Stimulated activated CD8-positive, alpha-beta memory T cell treated with anti-CD3 and anti-CD28 coated beads, Interleukin-4, amount 100 ng/mL, for 24 hours (primary cell): ENCODE measurements at regions not wholly inside any gene's neighbourhood (a gene's known extent, or its start where the extent isn't known, plus 50 kb on each side); places are given as distances from the start of the nearest gene placed in this dataset.
"Not testable (repeated sequence)": the region's sequence is repeated elsewhere in the genome, so short reads cannot be mapped to it uniquely, and the experiment has no call there.

Experiments
- DNase-seq: peaks from one replicate; pipeline ENCODE4 v3.0.0-alpha.2; 2020; ENCODE audit warnings: low read depth

DNA sequence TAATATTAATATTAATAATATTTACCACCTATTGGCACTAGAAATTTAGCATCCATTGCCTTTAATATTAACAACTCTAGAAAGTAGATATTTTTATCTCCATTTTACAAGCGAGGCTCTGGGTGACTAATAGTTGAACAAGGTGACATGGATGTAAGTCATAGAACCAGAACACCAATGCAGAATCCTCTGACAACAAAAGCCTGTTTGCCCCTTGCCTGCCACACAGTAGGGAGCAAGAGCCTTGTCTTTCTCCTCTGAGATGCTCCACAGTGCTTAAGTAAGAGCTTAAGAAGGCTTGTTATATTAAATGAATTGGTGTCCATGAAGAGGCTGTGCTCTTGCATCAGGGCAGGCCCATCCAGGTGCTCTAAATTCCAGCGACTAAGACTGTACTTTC lies 51.2 kb upstream of the LBX1 start:
- no peak for DNase-seq

DNA sequence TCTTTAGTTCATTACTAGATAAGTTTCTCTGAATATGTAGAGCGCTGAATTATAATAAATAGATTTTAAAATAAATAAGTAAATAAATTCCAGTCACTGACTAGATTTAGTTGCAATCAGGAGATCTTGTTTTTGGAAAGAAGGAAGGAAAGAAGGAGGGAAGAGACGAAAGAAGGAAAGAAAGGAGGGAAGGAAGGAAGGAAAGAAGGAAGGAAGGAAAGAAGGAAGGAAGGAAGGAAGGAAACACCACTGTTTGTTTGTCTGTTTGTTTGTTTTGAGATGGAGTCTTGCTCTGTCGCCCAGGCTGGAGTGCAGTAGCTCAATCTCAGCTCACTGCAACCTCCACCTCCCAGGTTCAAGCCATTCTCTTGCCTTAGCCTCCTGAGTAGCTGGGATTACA lies 51.7 kb upstream of the LBX1 start:
- not testable (repeated sequence) for DNase-seq

DNA sequence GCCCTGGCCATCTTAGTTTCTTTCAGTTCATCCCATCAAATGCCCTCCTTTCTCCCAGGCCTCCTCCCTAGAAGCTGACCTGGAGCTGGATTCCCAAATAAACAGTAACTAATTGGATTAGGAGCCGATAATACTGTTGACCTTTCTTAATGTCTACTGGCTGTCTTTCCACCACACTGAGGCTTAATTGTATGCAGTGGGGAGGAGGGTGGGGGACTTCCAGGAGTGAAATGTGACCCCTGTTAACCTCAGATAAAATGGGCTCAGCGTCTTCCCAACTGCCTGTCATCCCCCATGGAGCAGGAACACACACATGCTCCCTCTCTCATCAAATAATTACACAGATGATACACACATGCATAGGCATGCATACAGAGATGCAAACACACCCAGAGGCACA lies 53.7 kb upstream of the LBX1 start:
- DNase-seq: no peak

DNA sequence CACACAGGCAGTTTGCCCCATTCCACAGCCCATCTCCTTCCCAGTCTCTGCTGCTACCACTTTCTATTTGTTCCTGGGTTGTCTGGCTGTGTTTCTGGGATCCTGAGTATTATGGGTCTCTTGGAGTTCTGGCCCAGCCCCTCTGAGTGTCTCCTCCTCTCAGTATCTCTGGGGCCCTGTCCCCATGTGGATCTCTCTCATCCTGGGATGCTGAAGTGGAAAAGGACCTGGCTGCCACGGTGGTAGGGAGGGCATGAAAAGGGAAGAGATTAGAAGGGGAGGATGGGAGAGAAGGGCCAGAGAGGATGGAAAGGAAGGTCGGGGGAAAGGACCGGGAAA lies 54.5 kb upstream of the LBX1 start:
- no peak for DNase-seq

DNA sequence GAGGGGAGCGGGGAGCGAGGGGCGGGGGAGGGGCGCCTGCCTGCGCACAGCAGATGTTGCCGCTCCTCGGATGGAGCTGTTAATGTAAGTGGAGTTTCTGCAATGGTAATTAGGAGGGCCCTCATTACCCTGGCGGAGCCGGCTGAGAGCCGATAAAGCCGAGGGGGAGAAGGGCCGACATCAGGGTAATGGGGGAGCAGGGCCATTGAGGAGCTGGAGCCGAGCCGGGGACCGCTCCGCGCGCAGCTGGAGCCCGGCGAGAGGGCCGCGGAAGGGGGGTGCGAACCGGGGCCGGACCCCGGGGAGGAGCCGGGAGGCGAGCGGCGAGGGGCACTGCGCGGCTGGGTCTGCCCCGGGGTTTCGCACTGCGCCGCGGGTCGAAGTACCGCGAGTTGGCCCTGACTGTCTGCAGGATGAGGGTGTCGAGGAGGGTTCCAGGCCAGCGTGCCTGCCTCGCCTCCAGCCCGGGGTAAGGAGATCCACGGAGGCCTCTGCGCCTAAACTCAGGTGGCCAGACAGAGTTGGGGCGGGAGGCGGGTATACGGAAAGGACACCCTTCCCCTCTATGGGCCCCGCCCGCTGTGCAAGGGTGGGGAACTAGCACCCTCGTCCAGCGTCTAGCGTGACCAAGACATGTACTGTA lies 55.0 kb upstream of the LBX1 start:
- DNase-seq: no peak

DNA sequence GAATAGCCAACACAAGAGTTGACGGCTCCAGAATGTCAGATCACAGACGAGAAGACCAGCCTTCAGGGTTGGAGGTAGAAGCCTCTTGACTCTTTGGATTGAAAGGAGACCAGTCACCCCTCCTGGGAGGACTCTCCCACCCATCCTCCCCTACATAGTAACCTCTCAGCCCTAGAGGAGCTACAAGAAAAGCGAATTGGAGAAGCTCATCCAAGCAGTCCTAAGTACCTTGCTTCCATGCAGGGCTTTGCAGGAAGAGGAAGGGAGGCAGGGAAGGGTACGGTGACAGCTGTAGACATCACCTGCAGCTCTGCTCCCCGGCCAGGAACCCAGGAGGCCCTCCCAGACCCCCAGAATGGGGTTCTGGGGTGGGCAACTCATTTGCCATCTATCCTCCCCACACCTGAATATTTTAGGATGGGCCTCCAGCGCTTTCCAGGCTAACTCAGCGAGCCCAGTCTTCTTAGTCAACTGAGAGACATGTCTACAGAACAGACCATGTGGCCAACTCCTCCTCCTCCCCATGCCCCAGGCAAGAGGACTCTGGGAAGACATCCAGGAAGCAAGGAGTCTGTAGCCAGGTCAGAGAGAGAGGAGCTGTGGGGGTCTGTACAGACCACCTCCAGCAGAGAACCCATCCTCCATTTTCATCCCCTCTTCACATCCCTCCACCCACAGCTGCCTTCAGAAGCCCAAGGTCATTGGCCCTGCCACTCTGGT lies 55.6 kb upstream of the LBX1 start:
- no peak for DNase-seq

DNA sequence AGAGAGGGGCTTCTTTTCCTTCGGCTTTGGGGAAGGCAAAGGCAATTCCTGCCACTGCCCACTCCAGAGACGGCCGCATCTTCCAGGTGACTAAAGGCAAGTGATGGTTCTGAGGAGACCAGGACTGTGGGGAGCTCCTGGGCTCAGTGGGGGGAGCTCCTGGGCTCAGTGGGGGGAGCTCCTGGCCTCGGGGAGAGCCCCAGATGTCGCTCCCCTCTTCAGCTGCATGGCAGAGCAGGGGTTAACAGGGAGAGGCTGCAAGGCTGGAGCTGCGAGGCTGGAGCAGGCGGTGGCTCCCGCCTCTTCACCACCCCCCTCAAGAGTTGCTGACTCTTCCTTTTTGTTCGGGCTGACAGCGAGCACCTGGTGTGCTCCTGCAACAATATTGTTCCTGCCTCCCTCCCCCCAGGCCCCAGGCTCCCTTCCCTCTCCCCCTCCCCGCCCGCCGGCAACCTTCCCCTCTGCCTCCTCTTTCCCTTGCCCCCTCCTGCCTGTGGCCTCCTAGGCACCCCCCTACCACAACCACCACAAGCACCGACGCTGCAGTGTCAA lies 56.3 kb upstream of the LBX1 start:
- DNase-seq: no peak

DNA sequence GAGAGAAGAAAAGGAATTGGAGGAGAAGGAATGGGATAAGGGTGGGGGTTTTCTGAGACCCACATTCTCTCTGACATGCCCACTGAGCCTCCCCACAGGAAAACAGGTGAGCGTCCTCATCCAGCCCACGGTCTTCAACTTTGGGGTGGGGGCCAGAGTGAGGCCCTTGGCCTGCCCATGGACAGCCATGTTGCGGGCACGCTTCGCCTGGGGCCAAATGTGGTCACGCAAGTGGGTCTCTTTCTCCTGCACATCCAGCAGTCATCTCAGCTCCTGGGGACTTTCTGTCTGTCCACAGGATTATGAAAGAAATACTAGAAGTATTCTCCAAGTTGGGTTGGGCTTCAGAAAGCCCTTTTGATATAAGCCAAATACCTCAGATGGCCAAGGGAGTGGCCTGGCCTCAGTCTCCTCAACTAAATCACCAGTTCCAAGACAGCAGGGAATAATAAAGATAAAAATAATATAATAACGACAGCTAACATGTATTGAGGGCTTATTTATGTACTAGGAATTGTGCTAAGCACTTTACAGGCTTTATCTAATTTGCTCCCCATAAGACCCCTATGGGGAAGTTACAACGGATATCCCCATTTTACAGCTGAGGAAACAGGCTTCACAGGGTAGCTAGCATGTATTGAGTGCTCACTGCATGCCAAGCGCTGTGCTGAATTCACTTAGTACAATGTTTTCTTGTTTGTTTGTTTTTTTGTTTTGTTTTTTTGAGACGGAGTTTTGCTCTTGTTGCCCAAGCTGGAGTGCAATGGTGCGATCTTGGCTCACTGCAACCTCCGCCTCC lies 57.2 kb upstream of the LBX1 start:
- no peak for DNase-seq

DNA sequence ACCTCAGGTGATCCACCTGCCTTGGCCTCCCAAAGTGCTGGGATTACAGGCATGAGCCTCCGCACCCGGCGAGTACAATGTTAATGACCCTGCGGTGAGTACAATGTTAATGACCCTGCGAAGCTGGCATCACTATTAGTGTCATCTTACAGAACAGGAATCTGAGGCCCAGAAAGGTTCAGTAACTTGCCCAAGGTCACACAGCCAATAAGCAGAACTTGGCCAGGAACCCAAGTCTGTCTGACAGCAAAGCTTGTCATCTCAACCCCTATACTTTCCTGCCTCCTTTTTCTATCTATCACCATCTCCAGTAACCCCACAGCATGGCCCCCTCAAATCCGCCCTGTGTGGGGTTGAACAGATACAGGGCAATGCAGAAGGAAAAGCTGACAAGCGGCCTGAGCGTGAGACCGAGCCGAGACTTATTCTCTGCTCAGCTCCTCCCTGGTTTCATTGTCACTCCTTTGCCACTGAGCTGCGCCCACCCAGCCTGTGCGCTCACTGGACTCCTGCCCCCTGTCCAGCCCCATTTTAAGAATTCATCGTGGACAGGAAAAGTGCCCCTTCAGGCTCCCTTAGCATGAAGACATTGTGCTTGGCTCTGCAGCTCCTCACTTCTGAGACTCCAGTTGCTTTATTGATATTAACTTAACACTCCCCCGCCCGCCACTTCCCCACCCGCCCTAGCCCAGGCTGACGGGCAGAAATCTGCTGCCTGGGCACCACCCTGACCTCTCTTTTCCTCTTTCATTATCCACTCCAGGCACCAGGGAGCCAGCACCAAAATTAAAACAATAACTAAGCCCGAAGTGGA lies 58.1 kb upstream of the LBX1 start:
- DNase-seq: no peak

DNA sequence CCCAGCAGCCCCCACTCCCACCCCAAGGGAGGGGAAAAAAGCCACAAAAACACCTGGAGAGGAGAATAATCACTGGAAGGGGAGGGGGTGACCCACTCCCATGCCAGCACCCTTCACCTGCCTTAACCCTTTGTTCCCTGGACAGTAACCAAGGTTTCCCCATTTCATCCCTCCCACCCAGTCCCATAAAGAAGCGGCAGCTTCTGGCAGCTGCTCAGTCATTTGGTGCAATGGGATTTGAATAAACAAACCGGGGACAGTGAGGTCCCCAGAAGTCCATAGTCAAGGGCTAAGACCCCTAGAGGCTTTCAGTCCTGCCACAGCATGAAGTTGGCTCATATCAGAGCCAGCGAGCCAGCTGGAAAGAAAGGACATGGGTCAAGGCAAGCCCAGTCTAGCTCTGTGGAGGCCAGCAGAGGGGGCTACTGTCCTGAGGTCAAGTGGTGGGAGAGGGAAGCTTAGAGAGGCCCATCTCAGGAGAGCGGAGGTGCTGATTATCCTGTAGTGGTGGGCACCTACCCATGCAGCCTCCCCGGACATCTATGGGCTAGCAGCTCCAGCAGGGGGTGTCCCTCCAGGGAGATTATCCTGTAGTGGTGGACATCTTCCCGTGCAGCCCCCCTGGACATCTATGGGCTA lies 58.9 kb upstream of the LBX1 start:
- DNase-seq: no peak

DNA sequence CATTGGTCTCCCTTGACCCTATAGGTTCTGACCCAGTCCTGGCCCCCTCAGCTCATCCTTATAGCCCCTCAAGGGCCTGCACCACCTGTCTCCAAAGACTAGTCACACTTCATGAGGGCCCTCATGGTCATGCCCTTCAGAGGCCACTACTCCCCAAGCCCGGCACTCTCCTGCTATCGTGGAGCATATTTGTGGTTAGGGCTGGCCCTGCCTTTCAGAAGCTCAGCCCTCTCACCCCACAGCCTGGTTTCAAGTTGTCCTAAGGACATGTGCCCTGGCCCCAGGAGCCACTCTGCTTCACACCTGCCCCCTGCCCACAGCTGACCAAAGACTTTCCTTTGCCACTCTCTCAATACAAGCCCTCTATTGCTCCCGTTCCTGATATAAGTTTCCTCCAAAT lies 60.3 kb upstream of the LBX1 start:
- DNase-seq: no peak

DNA sequence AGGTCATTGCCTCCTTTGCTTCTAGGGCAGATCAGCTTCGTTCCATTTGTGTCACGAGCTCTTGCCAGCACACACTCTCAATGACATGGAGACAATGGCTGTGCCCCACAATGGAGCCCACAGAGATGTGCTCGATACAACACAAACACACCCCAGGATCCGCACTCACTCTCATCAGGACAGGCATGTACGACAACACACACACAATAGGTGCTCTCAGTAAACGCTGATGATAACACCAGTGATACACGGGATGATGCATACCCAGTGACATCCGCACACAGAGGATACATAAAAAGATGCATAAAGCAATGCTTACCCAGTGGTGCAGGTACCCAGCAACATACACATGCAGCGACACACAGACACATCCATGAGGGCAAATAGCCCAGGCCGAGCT lies 61.2 kb upstream of the LBX1 start:
- no peak for DNase-seq

DNA sequence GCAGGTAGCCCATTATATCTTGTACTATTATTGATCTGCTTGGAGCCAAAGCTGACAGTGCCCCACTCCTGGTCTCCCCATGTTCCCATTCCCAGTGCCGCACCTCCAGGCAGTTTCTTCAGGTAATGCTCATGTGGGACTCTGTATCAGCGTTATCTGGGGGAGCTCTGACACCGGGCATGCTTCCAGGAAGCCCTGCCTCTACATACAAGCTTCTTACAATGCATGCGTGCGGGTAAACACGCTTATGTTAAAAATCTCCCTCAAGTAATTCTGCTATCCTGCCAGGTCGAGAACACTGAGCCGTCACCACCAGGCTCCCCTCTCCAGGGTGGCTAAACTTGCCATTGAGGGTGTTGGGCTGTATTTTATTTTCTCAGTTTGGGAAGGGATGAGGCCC lies 61.6 kb upstream of the LBX1 start:
- DNase-seq: no peak

DNA sequence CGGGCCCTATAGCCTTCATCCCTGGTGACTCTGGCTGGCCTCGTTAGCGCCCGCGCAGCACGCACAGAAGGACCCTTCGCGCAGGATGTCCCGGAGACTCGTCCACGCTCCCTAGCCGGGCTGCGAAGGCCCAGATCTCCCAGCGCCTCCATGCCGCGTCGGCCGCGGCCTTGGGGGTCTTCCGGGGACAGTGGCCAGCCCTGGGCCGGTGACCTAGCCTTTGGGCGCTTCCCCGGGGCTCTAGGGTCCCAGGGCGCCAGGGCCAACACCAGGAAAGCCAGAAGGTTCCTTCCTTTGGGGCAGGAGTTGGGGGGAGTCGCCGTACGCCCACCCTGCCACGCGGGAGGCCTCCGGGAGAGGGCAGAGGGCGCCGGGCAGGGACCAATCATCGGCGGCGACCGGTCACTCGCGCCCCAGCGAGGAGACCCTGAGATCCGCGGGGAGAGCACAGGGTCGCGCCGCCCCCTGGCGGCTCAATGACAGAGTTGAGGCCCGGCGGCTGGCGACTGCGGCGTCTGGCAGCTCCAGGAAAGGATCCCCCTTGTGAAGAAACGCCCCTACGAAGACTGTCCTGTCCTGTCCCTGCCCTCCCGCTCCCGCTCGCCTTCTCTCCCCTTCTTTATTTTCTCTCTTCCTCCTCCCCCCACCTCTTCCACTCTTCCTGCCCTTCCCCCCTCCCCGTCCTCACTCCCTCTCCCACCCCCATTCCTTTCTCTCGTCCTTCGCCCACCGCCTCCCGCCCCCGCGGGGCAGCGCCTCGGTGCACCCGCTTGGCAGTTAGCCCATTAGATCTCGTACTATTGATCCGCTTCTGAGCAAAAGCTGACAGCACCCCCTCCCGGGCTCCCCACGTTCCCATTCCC lies 62.3 kb upstream of the LBX1 start:
- peak; percentile 31 for DNase-seq

DNA sequence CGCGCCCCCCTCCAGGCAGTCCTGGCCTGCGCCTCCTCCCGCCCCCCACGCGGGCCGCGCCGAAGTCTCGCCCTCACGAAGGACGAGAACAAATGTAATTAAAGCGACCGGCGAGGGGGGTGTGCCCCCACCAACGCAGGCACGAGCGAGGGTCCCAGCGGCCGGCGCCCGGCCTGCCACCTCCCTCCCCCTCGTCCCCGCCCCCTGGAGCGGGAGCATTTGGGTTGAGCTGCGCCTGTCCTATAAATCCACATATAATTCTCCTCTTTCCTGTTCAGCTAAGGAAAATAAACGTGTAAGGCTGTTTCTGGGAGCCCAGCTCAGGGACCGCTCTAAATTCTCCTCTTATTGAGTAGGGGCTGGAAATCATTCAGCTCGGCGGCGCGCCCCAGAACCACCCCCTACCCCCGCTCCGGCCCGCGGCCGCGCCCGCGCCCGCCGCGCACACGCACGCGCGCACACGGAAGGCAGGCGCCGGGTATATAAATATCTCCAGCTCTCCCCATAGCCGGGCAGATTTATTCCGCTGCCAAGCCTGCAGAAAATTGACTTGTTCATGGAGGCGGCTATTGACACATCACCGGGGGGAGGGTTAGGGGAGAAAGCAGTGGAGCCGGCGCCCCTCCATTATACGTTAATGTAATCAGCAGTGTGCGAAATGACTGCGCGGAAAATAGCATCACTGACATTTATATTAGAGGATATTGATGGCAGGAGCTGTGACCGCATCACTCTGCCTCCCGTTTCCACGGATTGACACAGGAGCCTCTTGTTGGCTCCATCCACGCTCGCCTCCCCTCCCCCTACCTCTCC lies 61.6 kb upstream of the BTRC start:
- no peak for DNase-seq

DNA sequence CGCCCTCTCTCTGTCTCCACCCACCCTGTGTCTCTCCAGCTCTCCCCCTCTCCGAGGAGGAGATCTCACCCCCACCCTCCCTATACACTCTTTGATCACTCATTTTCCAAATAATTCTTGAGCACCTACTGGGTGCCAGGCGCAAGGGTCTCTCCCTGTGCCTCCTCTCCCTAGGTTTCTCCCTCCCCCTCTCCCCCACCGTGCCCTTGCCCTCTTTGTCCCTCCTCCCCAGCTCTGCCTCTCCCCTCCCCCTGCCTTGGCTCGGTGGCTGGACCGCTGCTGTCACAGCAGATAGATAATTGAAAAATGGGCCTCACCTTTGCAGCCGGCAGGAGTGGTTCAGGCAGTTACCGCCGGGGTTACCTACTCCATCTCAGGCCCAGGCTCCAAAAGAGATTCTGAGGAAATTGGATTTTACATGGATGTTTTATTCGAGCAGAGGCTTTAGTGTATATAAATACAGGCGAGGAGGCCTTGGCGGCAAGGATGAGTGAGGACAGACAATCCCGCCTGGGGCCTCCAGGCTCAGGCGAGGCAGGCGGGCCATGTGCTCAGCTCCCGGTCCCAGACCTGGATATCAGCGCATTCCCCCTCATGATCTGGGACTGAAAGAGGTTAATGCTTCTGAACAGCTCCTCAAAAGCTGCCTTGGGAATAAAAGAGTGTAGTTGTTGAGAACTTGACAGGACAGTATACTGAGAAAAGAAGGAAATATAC lies 60.8 kb upstream of the BTRC start:
- DNase-seq: no peak

DNA sequence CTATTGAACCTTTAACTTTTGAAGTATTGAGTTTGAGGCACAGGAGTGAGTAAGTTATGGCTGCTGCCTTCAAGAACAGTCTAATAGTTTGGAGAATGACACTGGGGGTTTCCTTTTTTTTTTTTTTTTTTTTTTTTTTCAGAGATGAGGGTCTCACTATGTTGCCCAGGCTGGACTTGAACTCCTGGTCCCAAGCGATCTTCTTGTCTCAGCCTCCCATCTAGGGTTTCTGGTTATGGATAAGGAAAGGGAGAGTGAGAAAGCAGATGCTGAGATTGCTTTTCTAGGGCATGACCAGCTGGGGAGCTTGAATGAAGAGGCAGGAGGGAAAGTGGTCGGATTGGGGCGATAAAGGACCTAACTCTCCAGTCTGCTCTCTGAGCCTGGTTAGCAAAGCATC lies 59.9 kb upstream of the BTRC start:
- DNase-seq: no peak

DNA sequence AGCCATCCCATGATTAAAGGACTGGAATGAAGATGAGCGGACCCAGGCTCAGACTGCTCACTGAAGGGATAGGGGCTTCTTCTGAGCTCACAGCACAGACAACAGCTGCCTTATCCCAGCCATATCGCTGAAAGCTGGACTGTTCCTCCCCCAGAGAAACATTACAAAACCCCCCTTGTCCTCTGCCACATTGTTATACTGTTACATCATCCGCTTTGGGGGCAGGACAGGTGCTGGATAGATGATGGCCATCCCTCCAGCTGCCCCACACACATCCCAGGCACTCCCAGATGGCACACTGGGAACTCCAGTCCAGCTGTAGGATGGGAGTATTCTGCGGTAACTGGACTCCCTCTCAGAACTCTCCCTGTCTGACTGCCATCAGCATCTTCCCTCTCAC lies 58.7 kb upstream of the BTRC start:
- no peak for DNase-seq

DNA sequence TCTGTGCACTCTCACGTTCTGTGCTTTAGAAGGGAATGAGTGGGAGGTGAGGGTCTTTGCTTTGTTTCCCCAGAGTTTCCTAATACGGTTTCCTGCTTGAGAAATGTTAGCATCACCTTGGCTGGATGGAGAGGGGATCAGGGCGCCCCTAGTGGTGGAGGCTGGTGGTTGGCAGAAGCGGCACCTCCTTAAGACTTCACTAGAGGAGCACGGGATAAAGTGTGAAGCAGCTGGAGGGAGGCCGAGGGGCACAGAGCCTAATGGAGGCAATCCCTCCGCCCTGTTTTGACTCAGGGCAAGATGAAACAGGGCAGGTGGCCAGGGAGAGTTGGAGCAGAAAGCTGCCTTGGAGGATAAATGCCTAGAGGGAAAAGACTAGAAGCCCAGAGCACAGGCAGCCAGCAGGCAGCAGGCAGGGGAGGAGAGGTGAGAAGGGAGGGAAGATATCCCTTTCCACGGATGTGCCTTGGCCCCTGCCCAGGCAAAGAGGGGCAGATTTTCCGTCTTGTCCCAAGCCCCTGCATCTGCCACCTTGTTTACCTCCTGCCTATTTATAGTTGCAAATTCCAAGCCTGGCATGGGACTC lies 56.0 kb upstream of the BTRC start:
- DNase-seq: peak; percentile 65
